ENCODE measurements at regions not wholly inside any gene's neighbourhood (a gene's known extent, or its start where the extent isn't known, plus 50 kb on each side); places are given as distances from the start of the nearest gene placed in this dataset.

DNA sequence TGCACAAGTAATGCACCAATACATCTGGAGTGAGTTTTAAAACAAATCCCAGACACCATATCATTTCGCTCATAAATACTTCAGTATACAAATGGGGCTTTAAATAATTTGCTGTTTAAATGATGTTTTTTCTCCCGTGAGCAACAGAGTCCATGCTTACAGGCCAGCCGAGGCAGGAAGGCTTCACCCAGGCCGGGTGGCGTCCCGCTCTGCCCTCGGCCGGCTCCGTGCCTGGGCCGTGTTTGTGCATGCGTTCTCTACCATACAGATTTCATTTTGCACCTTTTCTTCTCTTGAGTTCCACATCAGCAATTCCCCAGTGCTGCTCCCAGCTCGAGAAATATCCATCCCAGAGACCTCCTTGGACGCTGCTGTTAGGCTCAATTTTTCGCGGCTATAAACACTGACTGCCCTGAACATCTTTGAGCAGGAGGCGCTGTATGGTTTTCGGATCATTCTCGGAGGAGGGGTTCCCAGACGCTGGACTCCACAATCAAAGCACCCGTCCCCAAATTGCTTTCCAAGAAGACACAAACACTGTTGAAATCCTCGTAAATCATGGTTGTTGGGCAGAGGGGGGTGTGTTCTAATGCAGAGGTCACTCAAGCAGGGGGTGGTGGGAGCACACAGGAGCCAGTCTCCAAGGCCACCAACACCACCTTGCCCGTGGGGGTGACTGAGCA lies 91.6 kb downstream of the MICALL2 start:
- TF ChIP-seq, protein P1, sequence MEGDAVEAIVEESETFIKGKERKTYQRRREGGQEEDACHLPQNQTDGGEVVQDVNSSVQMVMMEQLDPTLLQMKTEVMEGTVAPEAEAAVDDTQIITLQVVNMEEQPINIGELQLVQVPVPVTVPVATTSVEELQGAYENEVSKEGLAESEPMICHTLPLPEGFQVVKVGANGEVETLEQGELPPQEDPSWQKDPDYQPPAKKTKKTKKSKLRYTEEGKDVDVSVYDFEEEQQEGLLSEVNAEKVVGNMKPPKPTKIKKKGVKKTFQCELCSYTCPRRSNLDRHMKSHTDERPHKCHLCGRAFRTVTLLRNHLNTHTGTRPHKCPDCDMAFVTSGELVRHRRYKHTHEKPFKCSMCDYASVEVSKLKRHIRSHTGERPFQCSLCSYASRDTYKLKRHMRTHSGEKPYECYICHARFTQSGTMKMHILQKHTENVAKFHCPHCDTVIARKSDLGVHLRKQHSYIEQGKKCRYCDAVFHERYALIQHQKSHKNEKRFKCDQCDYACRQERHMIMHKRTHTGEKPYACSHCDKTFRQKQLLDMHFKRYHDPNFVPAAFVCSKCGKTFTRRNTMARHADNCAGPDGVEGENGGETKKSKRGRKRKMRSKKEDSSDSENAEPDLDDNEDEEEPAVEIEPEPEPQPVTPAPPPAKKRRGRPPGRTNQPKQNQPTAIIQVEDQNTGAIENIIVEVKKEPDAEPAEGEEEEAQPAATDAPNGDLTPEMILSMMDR (IDR thresholded peaks at IDR 0.05; ENCODE audit: low read depth, low read length), result no peak
- no peak overlapping the region for H3K4me3 ChIP-seq (ENCODE audit: low read depth, low read length)

DNA sequence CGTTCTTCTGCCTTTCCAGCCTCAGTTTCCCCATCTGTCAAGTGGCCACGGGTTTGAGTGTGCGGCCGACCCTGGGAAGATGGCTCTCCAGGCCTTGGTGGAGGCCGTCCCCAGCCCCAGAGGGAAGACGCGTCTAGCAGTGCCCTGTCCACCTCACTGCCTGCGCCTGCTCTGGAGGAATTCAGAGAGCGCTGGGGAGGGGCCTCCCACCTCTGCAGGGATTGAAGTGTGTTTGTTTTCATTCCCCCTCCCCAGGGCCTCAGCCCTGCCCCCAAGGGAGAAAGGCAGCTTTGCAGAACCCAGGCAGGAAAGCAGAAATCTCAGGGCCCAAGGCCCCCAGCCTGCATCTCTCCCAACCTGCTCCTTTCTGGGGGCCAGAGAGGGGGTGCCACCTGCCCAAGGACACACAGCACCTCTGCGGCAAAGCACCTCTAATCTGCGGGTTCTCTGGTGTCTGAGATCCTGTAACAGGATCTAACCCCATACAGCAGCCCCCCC lies 91.0 kb downstream of the MICALL2 start:
- H3K4me3 ChIP-seq (ENCODE audit: low read depth, low read length), result no peak overlapping the region
- TF ChIP-seq, protein P1 (IDR thresholded peaks at IDR 0.05; ENCODE audit: low read depth, low read length), result no peak

DNA sequence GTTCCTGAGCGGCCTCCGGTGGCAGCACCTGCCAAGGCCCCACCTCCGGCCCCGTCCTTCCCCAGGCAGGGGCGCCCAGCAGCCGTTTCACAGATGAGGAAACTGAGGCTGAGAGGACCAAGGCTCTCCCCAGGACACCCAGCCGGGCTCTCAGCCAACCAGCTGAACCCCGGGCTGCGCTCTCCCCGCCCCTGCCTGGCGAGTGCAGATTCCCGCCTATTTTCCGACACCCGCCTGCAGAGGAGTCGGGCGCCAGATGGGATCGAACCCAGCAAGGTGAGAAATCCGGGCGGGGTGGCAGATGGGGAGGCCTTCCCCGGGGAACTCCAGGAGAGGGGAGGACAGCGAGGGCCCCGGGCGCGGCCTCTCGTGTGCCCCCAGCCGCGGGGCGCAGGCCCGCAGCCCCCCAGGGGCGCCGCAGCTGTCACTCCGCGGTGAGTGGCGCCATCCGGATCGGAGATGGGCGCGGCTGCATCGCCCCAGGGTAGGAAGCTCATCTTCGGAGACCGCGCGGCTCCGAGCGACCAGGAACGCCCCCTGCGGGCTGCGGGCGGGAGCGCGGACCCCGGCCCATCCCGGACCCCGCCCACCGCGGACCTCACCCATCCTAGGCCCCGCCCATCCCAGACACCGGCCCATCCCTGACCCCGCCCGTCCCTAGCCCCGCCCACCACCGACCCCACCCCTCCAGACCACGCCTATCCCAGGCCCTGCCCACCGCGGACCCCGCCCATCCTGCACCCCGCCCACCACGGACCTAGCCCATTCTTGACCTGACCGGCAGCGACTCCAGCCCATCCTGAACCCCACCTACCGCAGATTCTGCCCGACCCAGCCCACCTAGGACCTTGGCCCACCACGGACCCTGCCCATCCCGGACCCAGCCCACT lies 90.3 kb downstream of the MICALL2 start:
- TF ChIP-seq, protein P1 (IDR thresholded peaks at IDR 0.05; ENCODE audit: low read depth, low read length), result no peak

DNA sequence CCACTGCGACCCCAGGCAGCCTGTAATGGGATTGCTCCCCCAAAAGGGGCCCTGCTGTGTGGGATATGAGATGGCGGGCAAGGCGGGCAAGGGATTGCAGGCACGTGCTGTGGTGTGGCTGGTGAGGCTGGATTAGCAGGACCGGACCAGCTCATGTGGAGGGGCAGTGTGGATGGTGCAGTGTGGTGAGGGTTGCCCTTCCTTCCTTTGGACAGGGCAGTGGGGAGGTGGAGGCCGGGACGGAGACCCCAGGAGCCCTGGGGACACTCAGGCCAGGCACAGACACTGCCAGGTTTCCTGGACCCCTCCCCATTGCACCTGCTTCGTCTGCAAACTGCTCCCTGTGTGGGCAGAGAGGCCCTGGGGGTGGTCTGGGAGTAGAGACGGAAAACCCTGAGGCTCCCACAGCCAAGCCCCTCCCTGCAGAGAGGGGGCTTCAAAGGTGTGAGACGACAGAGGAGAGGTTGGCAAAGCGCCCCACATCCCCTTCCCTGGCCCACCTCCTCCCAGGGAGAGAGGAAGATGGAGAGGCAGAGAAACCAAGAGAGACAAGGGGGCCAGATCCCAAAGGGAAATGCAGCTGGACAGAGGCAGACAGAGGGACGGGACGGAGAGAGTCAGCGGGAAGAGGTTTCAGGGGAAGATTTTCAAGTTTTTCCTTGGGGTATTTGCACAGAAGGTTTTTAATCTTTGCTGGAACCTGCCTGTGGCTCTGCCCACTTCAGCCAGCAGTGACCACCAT lies 89.2 kb downstream of the MICALL2 start:
- TF ChIP-seq, protein P1 (IDR thresholded peaks at IDR 0.05; ENCODE audit: low read depth, low read length), result no peak
- H3K4me3 ChIP-seq (ENCODE audit: low read depth, low read length), result no peak overlapping the region

More for the DNA sequence above, 90.3 kb downstream of the MICALL2 start:
- no peak overlapping the region for H3K4me3 ChIP-seq (ENCODE audit: low read depth, low read length)

DNA sequence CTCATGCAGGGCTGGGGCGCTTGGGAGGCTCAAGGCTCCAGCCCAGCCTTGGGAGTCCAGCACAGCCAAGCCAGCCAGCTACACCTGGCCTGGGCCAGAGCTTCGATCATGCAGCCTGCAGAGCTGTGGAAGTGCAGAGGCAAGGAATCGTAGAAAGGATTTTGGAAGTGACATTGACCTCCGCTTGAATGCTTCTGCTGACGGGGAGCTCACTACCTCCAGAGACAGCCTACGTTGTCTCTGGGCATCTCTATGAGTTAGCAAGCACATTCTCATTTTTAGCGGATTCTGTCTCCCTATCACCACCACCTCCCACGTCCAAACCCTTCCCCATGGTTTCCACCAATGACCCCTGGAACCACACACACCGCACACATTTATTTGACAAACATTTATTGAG lies 88.5 kb downstream of the MICALL2 start:
- H3K4me3 ChIP-seq (ENCODE audit: low read depth, low read length), result no peak overlapping the region
- TF ChIP-seq, protein P1 (IDR thresholded peaks at IDR 0.05; ENCODE audit: low read depth, low read length), result no peak

DNA sequence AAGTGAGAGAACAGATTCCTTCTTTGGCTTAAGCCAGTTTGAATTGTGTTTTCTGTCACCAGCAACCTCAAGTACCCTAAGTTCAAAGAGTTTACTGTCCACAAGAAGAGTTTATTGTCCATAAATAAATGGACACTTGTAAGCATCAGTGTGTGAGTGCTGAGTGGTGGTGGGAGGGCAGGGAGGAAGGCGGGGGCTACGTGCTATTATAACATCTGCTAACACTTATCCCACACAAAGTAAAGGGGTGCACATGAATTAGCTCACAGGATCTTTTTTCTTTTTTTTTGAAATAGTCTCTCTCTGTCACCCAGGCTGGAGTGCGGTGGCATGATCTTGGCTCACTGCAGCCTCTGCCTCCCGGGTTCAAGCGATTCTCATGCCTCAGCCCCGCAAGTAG lies 87.2 kb downstream of the MICALL2 start:
- no peak overlapping the region for H3K4me3 ChIP-seq (ENCODE audit: low read depth, low read length)
- TF ChIP-seq, protein P1 (IDR thresholded peaks at IDR 0.05; ENCODE audit: low read depth, low read length), result no peak

All from WI38 (cell line).